ENCODE measurements at regions not wholly inside any gene's neighbourhood (a gene's known extent, or its start where the extent isn't known, plus 50 kb on each side); places are given as distances from the start of the nearest gene placed in this dataset.
A peak's percentile ranks its signal among the peaks of the same experiment; 100 is the strongest.

DNA sequence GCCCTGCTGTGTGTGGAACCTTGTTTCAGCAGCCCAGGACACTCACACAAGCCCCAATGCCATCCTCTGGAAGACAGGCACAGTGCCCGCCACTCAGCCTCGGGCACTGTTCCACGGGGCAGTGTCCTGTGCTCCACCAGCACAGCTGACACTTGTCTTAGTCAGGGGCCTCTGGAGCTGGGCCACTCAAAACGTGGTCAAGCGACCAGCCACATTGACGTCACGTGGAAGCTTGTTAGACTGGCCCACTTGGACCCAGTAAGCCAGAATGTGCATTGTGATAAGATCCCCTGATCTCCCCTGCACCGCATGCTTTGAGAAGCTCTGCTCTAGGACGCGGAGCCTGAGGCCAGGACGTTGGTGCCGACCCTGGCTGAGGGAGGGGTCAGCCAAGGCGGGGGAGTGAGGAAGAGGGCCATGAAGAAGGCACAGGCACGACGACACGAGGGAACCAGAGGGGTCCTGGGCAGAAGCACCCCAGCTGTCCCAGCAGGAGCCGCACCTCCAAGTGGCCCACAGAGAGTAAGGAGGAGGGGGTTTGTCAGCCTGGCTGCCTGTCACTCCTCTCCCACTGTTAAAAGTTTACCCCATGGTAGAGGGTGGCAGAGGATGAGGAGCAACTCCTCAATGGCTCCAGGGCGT is 64.6 kb downstream of the LINC01488 start:
- no peak for ATAC-seq (replicated peaks)
- Mint-ChIP-seq H3K9me3 (peaks cover 10% of the 10 kb centered on the region), H3K27ac (peak overlapping the region; percentile 76), H3K4me3 (peak overlapping the region; percentile 46), H3K4me1 (peaks cover 16% of the 10 kb centered on the region), H3K36me3 (ENCODE audit: low read depth) (peaks cover 4% of the 10 kb centered on the region), H3K27me3 (peaks cover 24% of the 10 kb centered on the region)

DNA sequence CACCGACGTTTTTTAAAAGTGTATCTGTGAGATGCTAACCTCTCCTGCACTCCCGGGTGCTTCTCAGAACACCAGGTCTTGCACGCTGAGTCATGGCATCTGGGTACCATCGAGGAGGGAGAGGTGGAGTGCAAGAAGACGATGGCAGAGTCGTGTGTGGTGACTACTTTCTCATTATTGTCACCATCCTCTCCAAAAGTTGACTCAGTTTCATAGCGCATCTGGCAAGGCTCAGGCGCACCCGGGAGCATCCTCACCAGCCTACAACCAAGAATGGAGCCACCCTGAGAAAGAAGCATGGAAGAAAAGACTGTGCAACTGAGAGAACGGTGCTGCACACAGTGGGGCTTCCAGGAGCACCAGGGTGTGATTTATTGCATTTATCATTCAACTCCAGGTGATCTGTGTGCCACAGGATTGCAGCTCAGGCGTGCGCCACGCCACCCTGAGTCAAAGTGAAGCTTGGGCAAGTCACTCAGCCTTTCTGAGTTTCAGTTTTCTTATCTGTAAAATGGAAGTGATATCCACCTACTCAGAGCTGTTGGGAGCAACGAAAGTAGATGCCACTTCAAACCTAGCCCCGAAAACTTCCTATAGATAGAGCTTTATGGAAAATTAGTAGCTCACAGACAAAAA is 65.4 kb downstream of the LINC01488 start:
- Mint-ChIP-seq H3K4me3 (peak overlapping the region; percentile 46), H3K9me3 (peaks cover 11% of the 10 kb centered on the region), H3K27me3 (peaks cover 24% of the 10 kb centered on the region), H3K4me1 (peaks cover 16% of the 10 kb centered on the region), H3K36me3 (ENCODE audit: low read depth) (peaks cover 4% of the 10 kb centered on the region), H3K27ac (peak overlapping the region; percentile 76)
- peak; percentile 95 for ATAC-seq (replicated peaks)

DNA sequence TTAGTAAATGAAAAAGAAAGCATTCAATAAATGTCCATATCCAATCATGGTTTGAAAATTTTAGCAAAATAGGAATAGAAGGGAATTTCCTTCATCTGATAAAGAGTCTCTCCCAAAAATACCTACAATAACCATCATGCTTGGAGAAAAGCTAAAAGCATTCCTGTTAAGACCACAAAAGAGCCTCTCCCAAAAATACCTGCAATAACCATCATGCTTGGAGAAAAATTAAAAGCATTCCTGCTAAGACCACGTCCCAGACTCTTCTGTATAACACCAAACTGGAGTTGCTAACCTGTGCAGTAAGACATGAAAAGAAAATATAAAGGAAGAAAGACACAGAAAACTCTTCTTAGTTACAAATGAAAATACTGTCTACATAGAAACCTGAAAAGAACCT is 69.4 kb downstream of the LINC01488 start:
- Mint-ChIP-seq H3K4me3 (no peak overlapping the region), H3K27ac (no peak overlapping the region), H3K27me3 (peaks cover 6% of the 10 kb centered on the region), H3K36me3 (ENCODE audit: low read depth) (no peaks in the 10 kb centered on the region), H3K4me1 (peaks cover 11% of the 10 kb centered on the region), H3K9me3 (peaks cover 14% of the 10 kb centered on the region)
- no peak for ATAC-seq (replicated peaks)

DNA sequence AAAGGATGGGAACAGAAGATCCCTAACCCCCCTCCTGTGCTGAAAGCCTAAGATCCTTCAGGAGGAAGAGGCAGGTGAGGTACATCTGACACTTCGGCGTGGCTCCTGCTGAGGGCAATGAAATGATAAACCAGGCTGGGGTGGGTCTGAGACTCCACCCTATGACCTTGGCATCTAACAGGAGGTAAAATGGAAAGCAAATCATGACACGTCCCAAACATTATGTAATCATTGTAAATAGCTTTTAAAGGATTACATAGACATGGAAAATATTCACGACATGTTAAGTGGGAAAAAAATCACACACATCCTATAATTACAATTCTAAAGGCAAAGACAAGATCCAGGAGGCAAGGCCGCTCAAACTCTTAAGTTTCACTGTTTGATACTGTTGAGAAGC is 70.5 kb downstream of the LINC01488 start:
- Mint-ChIP-seq H3K4me1 (peaks cover 5% of the 10 kb centered on the region), H3K36me3 (ENCODE audit: low read depth) (no peaks in the 10 kb centered on the region), H3K4me3 (no peak overlapping the region), H3K27ac (no peak overlapping the region), H3K9me3 (peaks cover 14% of the 10 kb centered on the region), H3K27me3 (peaks cover 6% of the 10 kb centered on the region)
- ATAC-seq (replicated peaks), result no peak

DNA sequence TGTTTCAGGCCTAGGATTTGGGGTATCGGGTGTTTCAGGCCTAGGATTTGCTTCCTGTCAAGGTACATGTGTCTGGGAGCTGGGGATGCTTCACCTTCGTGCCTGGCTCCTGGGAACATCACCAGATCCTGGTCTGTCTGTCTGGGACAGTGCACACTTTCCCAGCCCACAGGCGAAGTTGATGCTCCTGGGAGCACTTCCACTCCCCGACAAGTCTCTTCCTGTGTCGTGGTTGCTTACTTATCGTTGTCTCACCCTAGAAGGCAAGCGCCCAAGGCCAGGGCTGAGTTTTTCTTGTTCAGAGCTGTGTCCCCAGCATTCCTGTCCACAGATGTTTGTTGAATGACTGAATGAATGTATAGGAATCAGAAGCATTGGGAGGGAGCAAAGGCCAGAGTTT is 71.5 kb downstream of the LINC01488 start:
- Mint-ChIP-seq H3K9me3 (peaks cover 14% of the 10 kb centered on the region), H3K36me3 (ENCODE audit: low read depth) (no peaks in the 10 kb centered on the region), H3K4me3 (no peak overlapping the region), H3K27ac (no peak overlapping the region), H3K27me3 (peaks cover 6% of the 10 kb centered on the region), H3K4me1 (no peaks in the 10 kb centered on the region)
- no peak for ATAC-seq (replicated peaks)

DNA sequence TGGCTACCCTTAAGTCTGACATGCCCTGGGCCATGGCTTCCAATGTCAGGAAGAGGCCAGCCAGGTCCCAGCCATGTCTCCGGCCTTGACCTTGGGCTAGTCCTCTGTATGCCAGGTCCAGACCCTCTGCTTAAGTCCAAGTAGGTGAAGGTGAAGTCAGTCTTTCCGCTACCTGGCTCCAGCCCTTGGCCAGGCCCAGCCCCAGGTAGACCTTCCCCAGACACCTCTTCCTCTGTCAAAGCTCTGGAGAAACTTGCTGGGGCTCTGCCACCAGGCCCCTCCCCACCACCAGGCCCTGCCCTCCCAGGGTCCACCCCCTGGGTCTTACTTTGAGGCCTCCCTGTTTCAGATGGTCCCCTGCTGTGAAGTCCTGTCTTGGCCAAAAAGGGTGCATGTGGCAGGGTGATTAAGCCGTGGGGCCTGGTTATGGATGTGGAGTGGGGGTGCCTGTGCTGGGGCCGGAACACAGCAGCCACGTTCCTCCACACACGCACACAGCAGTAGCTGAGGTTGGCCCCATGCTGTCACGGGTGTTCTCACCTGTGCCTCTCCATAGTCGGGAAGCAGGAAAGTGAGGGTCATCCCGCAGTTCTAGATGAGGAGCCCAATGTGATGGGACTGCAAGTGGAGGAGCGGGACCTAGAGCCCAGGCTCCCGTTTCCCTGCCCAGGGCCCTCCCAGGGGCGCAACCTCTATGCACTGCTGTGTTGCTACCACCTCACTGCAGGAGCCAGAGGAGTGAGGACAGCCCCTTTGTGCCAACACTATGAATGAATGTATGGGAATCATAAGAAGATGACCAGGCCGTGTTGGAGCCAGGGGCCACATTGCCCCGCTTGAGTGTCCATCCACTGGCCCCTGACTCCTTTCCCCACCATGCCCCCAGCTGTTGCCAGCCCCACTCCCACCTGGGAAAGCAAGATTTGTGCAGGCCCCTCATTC is 72.2 kb downstream of the LINC01488 start:
- ATAC-seq (replicated peaks), result no peak
- no peak overlapping the region for H3K4me3 Mint-ChIP-seq
- H3K9me3 Mint-ChIP-seq, result peaks cover 14% of the 10 kb centered on the region
- H3K27me3 Mint-ChIP-seq, result peaks cover 6% of the 10 kb centered on the region
- no peaks in the 10 kb centered on the region for H3K36me3 Mint-ChIP-seq (ENCODE audit: low read depth)
- H3K27ac Mint-ChIP-seq, result no peak overlapping the region
- peaks cover 7% of the 10 kb centered on the region for H3K4me1 Mint-ChIP-seq

DNA sequence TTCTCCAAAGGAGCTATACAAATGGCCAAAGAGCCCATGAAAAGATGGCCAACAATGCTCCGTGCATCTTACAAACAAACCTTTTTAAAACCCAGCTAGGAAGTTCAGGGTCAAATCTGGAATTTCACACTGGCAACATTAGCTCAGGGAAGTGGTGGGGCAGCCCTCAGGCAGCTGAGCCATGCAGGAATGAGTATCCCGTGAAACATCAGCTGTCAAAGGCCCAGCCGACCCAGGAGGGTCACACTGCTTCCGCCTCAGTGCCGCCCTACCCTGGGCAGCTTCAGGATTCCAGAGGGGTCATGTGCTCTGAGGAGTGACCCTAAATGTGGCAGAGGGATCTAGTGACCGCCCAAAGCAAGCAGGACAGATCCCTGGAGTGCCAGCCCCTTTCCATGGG is 73.4 kb downstream of the LINC01488 start:
- no peak for ATAC-seq (replicated peaks)
- Mint-ChIP-seq H3K4me1 (peaks cover 14% of the 10 kb centered on the region), H3K4me3 (no peak overlapping the region), H3K27me3 (no peaks in the 10 kb centered on the region), H3K36me3 (ENCODE audit: low read depth) (no peaks in the 10 kb centered on the region), H3K27ac (no peak overlapping the region), H3K9me3 (peaks cover 7% of the 10 kb centered on the region)

DNA sequence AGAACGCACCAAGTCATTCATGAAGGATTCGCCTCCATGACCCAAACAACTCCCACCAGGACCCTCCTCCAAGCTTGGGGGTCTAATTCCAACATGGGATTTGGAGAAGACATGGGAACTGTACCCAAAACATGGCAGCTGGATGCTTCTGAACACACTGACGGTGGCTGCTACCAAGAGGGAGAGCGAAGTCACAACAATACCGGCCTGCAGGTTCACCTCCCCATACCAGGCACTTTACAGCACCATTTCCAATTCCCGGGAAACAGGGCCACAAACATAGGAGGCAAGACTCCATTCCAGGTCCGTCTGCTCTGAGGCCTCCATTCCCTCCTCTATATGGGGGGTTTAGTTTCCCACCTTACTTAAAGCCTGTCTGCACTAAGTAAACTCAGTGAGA is 75.8 kb downstream of the LINC01488 start:
- H3K27me3 Mint-ChIP-seq, result peaks cover 4% of the 10 kb centered on the region
- ATAC-seq (replicated peaks), result no peak
- no peaks in the 10 kb centered on the region for H3K9me3 Mint-ChIP-seq
- H3K4me1 Mint-ChIP-seq, result peaks cover 14% of the 10 kb centered on the region
- no peak overlapping the region for H3K4me3 Mint-ChIP-seq
- no peak overlapping the region for H3K27ac Mint-ChIP-seq
- H3K36me3 Mint-ChIP-seq (ENCODE audit: low read depth), result no peaks in the 10 kb centered on the region

DNA sequence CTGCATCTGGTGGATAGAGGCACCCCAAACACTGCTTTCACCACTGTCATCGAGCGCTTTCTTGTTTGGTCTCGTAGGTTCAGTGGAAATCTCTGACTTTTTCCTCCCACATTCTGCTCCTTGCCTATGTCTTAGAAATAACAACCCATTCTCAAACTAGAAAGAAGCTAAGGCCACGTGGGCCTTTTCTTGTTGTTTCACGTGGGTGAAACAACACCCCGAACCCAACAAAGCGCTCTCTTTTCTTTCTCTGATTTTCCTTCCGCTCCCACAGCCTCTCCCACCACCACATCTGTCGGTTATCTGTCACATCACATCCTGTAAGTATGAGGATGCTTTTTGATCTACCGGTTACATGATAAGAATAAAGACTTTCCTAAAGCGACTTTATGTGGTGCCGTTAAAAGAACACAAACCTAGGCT is 77.1 kb downstream of the LINC01488 start:
- peaks cover 14% of the 10 kb centered on the region for H3K4me1 Mint-ChIP-seq
- no peaks in the 10 kb centered on the region for H3K36me3 Mint-ChIP-seq (ENCODE audit: low read depth)
- ATAC-seq (replicated peaks), result peak; percentile 57
- peaks cover 4% of the 10 kb centered on the region for H3K27me3 Mint-ChIP-seq
- peak overlapping the region; percentile 28 for H3K27ac Mint-ChIP-seq
- H3K9me3 Mint-ChIP-seq, result no peaks in the 10 kb centered on the region
- H3K4me3 Mint-ChIP-seq, result peak overlapping the region; percentile 47

DNA sequence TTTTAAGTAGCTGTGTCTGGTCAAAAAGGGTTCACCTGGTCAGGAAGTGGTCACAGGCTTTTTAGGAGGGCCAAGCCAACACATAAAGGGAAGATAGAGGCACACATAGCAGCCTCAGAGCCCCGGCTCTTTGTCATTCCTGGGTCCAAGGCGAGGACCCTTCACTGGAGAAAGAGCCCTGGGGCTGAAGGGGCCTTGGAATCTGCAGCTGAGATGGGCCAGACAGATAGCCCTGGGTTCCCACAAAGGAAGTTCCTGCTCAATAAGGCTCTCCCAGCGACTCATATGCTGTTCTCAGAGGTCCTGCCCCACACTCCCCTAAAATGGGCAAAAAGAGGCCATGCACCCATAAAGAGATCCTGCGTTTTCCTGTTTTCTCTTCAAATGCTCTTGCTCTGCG is 77.7 kb downstream of the LINC01488 start:
- H3K9me3 Mint-ChIP-seq, result no peaks in the 10 kb centered on the region
- peak overlapping the region; percentile 28 for H3K27ac Mint-ChIP-seq
- H3K36me3 Mint-ChIP-seq (ENCODE audit: low read depth), result no peaks in the 10 kb centered on the region
- peaks cover 4% of the 10 kb centered on the region for H3K27me3 Mint-ChIP-seq
- H3K4me3 Mint-ChIP-seq, result peak overlapping the region; percentile 47
- no peak for ATAC-seq (replicated peaks)
- H3K4me1 Mint-ChIP-seq, result peaks cover 14% of the 10 kb centered on the region

DNA sequence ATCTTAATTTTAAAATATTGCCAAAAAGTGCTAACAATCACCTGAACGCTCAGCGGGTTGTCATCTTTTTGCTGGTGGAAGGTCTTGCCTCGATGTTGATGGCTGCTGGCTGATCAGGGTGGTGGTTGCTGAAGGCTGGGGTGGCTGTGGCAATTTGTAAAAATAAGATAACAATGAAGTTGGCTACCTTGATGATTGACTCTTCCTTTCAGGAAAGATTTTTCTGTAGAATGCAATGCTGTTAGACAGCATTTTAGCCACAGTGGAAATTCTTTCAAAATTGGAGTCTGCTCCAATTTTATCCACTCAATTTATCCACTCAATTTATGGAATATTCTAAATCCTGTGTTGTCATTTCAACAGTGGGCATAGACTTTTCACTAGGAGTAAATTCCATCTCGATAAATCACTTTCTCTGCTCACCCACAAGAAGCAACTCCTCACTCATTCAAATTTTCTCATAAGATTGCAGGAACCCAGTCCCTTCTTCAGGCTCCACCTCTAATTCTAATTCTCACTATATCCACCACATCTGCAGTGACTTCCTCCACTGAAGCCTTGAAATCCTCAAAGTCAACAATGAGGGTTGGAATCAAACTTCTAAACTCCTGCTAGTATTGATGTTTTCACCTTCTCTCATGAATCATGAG is 78.8 kb downstream of the LINC01488 start:
- no peak for ATAC-seq (replicated peaks)
- H3K4me3 Mint-ChIP-seq, result no peak overlapping the region
- H3K9me3 Mint-ChIP-seq, result no peaks in the 10 kb centered on the region
- H3K27ac Mint-ChIP-seq, result no peak overlapping the region
- no peaks in the 10 kb centered on the region for H3K36me3 Mint-ChIP-seq (ENCODE audit: low read depth)
- H3K27me3 Mint-ChIP-seq, result peaks cover 4% of the 10 kb centered on the region
- peaks cover 14% of the 10 kb centered on the region for H3K4me1 Mint-ChIP-seq

DNA sequence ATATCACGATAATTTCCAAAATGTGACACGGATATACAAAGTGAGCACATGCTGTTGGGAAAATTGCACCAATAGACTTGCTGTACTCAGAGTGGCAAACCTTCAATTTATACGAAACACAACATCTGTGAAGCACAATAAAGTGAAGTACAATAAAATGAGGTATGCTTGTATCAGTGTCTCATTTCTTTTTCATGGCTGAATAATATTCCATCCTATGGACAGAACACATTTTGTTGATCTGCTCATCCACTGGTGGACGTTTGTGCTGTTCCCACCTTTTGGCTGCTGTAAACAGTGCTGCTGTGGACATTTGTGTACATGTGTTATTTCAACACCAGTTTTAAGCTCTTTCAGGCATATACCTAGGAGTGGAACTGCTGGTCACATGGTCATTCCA is 78.7 kb upstream of the CCND1 start:
- Mint-ChIP-seq H3K27me3 (peaks cover 4% of the 10 kb centered on the region), H3K27ac (no peak overlapping the region), H3K9me3 (no peaks in the 10 kb centered on the region), H3K36me3 (ENCODE audit: low read depth) (no peaks in the 10 kb centered on the region), H3K4me3 (no peak overlapping the region), H3K4me1 (peaks cover 14% of the 10 kb centered on the region)
- ATAC-seq (replicated peaks), result no peak

DNA sequence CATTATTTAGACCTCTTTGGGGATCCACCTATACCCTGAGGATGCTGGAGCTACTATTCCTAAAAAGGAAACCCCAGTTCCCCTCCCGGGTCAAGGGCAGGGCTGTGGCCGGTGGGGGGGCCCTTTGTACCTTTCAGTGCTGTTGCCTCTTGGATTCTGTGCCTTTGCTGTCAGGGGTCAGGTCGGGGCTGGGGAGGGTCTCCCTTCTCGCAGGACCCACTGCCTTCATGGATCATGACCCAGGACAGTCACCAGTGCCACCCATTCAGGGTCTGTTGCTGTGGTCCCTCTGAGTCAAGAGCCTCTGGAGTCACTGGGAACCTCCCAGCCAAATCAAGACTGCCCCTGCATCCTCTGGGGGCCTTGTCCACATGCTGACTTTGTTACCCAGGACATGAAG is 78.1 kb upstream of the CCND1 start:
- H3K9me3 Mint-ChIP-seq, result no peaks in the 10 kb centered on the region
- peaks cover 14% of the 10 kb centered on the region for H3K4me1 Mint-ChIP-seq
- H3K27me3 Mint-ChIP-seq, result peaks cover 4% of the 10 kb centered on the region
- H3K27ac Mint-ChIP-seq, result no peak overlapping the region
- no peaks in the 10 kb centered on the region for H3K36me3 Mint-ChIP-seq (ENCODE audit: low read depth)
- ATAC-seq (replicated peaks), result no peak
- H3K4me3 Mint-ChIP-seq, result no peak overlapping the region

DNA sequence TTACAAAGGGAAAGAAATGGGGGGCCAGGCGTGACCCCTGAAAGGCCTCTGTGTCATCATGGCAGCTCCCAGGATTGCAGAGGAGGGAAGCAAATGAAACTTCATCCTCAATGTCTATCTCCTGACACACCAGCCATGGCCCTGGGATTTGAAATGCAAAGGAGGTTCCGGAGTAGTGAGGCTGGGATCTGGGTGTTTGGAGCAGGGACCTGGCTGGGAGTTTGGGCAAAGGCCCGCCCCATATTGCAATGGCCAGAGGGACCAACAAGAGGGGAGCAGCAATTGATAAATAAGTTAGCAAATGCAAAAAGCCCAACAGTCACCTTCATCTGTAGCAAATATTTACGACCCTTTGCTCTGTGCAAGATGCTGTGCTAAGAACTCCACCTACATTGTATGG is 77.7 kb upstream of the CCND1 start:
- Mint-ChIP-seq H3K4me3 (no peak overlapping the region), H3K9me3 (no peaks in the 10 kb centered on the region), H3K27ac (no peak overlapping the region), H3K27me3 (peaks cover 4% of the 10 kb centered on the region), H3K36me3 (ENCODE audit: low read depth) (no peaks in the 10 kb centered on the region), H3K4me1 (peaks cover 11% of the 10 kb centered on the region)
- ATAC-seq (replicated peaks), result no peak
